IMR-90 (cell line): ENCODE measurements at regions not wholly inside any gene's neighbourhood (a gene's known extent, or its start where the extent isn't known, plus 50 kb on each side); places are given as distances from the start of the nearest gene placed in this dataset.
A peak's percentile ranks its signal among the peaks of the same experiment; 100 is the strongest.

Source experiments
- ATAC-seq: fragments of 200-7000 bp; cut with Tn5 transposase; 2 replicates; pipeline ENCODE4 v1.9.1; 2020; ENCODE audit warnings: low read depth, mild to moderate bottlenecking, moderate library complexity
- BruUV-seq: library from RNA; stranded (reverse); fragments of 400-500 nt; replicated peaks from 2 replicates; lab custom pipeline; 2021; lab: Mats Ljungman, UMichigan
- CTCF ChIA-PET: fragments of 300-600 bp; formaldehyde crosslinking; extraction: SDS; loops from one replicate; lab custom pipeline; 2021; ENCODE audit warnings: antibody characterized with exemption; lab: Yijun Ruan, JAX
- POLR2A ChIA-PET: fragments of 300-600 bp; sonication (Branson Sonifier 250); formaldehyde crosslinking; loops from one replicate; lab custom pipeline; 2022; ENCODE audit warnings: antibody characterized with exemption; ENCODE audit not compliant: unreplicated experiment; lab: Charles Lee
- DNase-seq: peaks from one replicate; pipeline ENCODE4 v3.0.0; 2013
- H2AFZ ChIP-seq: replicated peaks from 2 replicates; pipeline ENCODE3; 2013; ENCODE audit warnings: low read length, mild to moderate bottlenecking; ENCODE audit not compliant: poor library complexity
- H2AK5ac ChIP-seq: 2 replicates; pipeline ENCODE4 v1.6.1; 2013; ENCODE audit warnings: low read depth, low read length, inconsistent platforms
- H2AK9ac ChIP-seq: replicated peaks from 2 replicates; pipeline ENCODE3; 2013; ENCODE audit warnings: mild to moderate bottlenecking, low read depth, low read length, moderate library complexity; ENCODE audit not compliant: poor library complexity
- H2BK120ac ChIP-seq: 2 replicates; pipeline ENCODE4 v1.6.1; 2013; ENCODE audit warnings: low read depth, low read length, inconsistent platforms
- H2BK15ac ChIP-seq: 3 replicates; pipeline ENCODE4 v1.6.1; 2013; ENCODE audit warnings: low read depth, low read length, inconsistent platforms
- H2BK20ac ChIP-seq: 2 replicates; pipeline ENCODE4 v1.6.1; 2013; ENCODE audit warnings: low read depth, mild to moderate bottlenecking, inconsistent platforms, low read length, moderate library complexity
- H2BK5ac ChIP-seq: 2 replicates; pipeline ENCODE4 v1.6.1; 2013; ENCODE audit warnings: mild to moderate bottlenecking, low read depth, low read length, inconsistent platforms; ENCODE audit not compliant: poor library complexity, severe bottlenecking
- H3K14ac ChIP-seq: replicated peaks from 2 replicates; pipeline ENCODE4 v1.6.1; 2013; ENCODE audit warnings: low read depth, low read length, inconsistent platforms
- H3K18ac ChIP-seq: 2 replicates; pipeline ENCODE4 v1.6.1; 2013; ENCODE audit warnings: low read depth, low read length, control low read depth
- H3K23ac ChIP-seq: 2 replicates; pipeline ENCODE4 v1.6.1; 2013; ENCODE audit warnings: low read depth, low read length, inconsistent platforms
- H3K27ac ChIP-seq: 2 replicates; pipeline ENCODE4 v1.5.1; 2013; ENCODE audit warnings: mild to moderate bottlenecking, control low read depth, low read length; ENCODE audit not compliant: insufficient read depth
- H3K27me3 ChIP-seq: 2 replicates; pipeline ENCODE4 v1.6.1; 2013; ENCODE audit warnings: low read length; ENCODE audit not compliant: control insufficient read depth, insufficient read depth
- H3K36me3 ChIP-seq: 2 replicates; pipeline ENCODE4 v1.6.1; 2013; ENCODE audit warnings: low read length, mixed read lengths; ENCODE audit not compliant: control insufficient read depth, insufficient read depth
- H3K4ac ChIP-seq: 2 replicates; pipeline ENCODE4 v1.6.1; 2013; ENCODE audit warnings: low read depth, low read length, inconsistent platforms
- H3K4me1 ChIP-seq: 2 replicates; pipeline ENCODE4 v1.6.1; 2013; ENCODE audit warnings: low read length, mixed read lengths; ENCODE audit not compliant: control insufficient read depth, insufficient read depth
- H3K4me2 ChIP-seq: 2 replicates; pipeline ENCODE4 v1.6.1; 2013; ENCODE audit warnings: low read depth, mild to moderate bottlenecking, control low read depth, low read length, moderate library complexity
- H3K4me3 ChIP-seq: 2 replicates; pipeline ENCODE4 v1.5.1; 2013; ENCODE audit warnings: low read depth, mild to moderate bottlenecking, control low read depth, low read length, moderate library complexity; ENCODE audit not compliant: insufficient read depth
- H3K56ac ChIP-seq: 2 replicates; pipeline ENCODE4 v1.6.1; 2013; ENCODE audit warnings: low read length, inconsistent platforms; ENCODE audit not compliant: insufficient read depth; ENCODE audit errors: extremely low read depth
- H3K79me1 ChIP-seq, 2 experiments: 2 replicates each; pipeline ENCODE4 v1.6.1; 2013; ENCODE audit warnings: low read length in 2 of 2, inconsistent platforms in 1 of 2, low read depth in 1 of 2
- H3K9ac ChIP-seq: 2 replicates; pipeline ENCODE4 v1.6.1; 2013; ENCODE audit warnings: low read depth, low read length, control low read depth
- H3K9me1 ChIP-seq: 2 replicates; pipeline ENCODE4 v1.6.1; 2013; ENCODE audit warnings: low read length, inconsistent platforms; ENCODE audit not compliant: insufficient read depth
- H3K9me3 ChIP-seq: 2 replicates; pipeline ENCODE4 v1.6.1; 2013; ENCODE audit warnings: low read length; ENCODE audit not compliant: control insufficient read depth, insufficient read depth
- H4K20me1 ChIP-seq: 2 replicates; pipeline ENCODE4 v1.6.1; 2013; ENCODE audit warnings: low read length, inconsistent platforms; ENCODE audit not compliant: insufficient read depth
- H4K5ac ChIP-seq: 2 replicates; pipeline ENCODE4 v1.6.1; 2013; ENCODE audit warnings: mild to moderate bottlenecking, low read depth, low read length, control low read depth
- H4K8ac ChIP-seq, 2 experiments: 2 replicates each; pipeline ENCODE4 v1.6.1; 2013; ENCODE audit warnings: low read depth in 2 of 2, low read length in 2 of 2, control low read depth in 1 of 2, inconsistent platforms in 1 of 2
- H4K91ac ChIP-seq: 2 replicates; pipeline ENCODE4 v1.6.1; 2013; ENCODE audit warnings: low read depth, low read length, inconsistent platforms; ENCODE audit not compliant: insufficient read depth
- BHLHE40 ChIP-seq: fragments of 150-350 bp; IDR thresholded peaks from 2 replicates; pipeline ENCODE4 v1.6.1; 2016; ENCODE audit warnings: mild to moderate bottlenecking, low read depth, low read length
- CHD1 ChIP-seq: IDR thresholded peaks from 2 replicates; pipeline ENCODE4 v1.6.1; 2012; ENCODE audit warnings: low read depth, low read length, improper control_type of control experiment
- FOS ChIP-seq: fragments of 150-350 bp; IDR thresholded peaks from 2 replicates; pipeline ENCODE4 v1.6.1; 2016; ENCODE audit warnings: low read depth, low read length
- MAFK ChIP-seq: IDR thresholded peaks from 2 replicates; pipeline ENCODE4 v1.6.1; 2012; ENCODE audit warnings: low read depth, low read length, improper control_type of control experiment
- MXI1 ChIP-seq: IDR thresholded peaks from 2 replicates; pipeline ENCODE4 v1.6.1; 2012; ENCODE audit warnings: low read depth, mild to moderate bottlenecking, low read length, moderate library complexity, borderline replicate concordance
- NFE2L2 ChIP-seq: fragments of 150-350 bp; IDR thresholded peaks from 2 replicates; pipeline ENCODE4 v1.6.1; 2016; ENCODE audit warnings: low read depth, mild to moderate bottlenecking, low read length
- POLR2A ChIP-seq: IDR thresholded peaks from 2 replicates; pipeline ENCODE4 v1.6.1; 2012; ENCODE audit warnings: mild to moderate bottlenecking, low read depth, low read length
- RCOR1 ChIP-seq: IDR thresholded peaks from 2 replicates; pipeline ENCODE4 v1.6.1; 2012; ENCODE audit warnings: mild to moderate bottlenecking, low read length, improper control_type of control experiment; ENCODE audit not compliant: insufficient replicate concordance
- RFX5 ChIP-seq: IDR thresholded peaks from 2 replicates; pipeline ENCODE4 v1.8.0; 2012; ENCODE audit warnings: low read depth, mild to moderate bottlenecking, low read length, moderate library complexity
- SMC3 ChIP-seq: fragments of 150-350 bp; IDR thresholded peaks from 2 replicates; pipeline ENCODE4 v1.6.1; 2016; ENCODE audit warnings: low read depth, mild to moderate bottlenecking, antibody characterized with exemption, low read length, moderate library complexity
- WGBS, 2 experiments: methylation state at CpG; one replicate each; pipeline versions ENCODE4 v1.1.5 to v1.1.7; 2013; ENCODE audit warnings: missing lambda C conversion rate in 2 of 2; ENCODE audit not compliant: insufficient read length in 1 of 2; ENCODE audit errors: extremely low coverage in 2 of 2; 5-methylcytosine and 5-hydroxymethylcytosine counted together
- dilution Hi-C: fragments of 300-500 bp; cut with HindIII; formaldehyde crosslinking; loops from one replicate; pipeline ENCODE4 v1.14.3; 2018; ENCODE audit warnings: low sequenced_read_pairs; ENCODE audit not compliant: unreplicated experiment
- in situ Hi-C: fragments of 300-500 bp; cut with MboI; formaldehyde crosslinking; loops from 3 replicates; pipeline ENCODE4 v1.14.3; 2019; ENCODE audit warnings: low sequenced_read_pairs, inconsistent platforms, mixed read lengths
- intact Hi-C: fragments of 100-400 bp; cut with micrococcal nuclease; formaldehyde crosslinking; loops from 2 replicates; pipeline ENCODE4 v1.10.0; 2022
- TF ChIP-seq, protein P1 (sequence below): conservative IDR thresholded peaks from 2 replicates; pipeline ENCODE4 v1.5.1; 2012; ENCODE audit warnings: mild to moderate bottlenecking, low read depth, low read length, improper control_type of control experiment
- TF ChIP-seq, protein P2 (sequence below): fragments of 150-350 bp; IDR thresholded peaks from 2 replicates; pipeline ENCODE4 v1.6.1; 2017; ENCODE audit warnings: mild to moderate bottlenecking, antibody characterized with exemption, low read length, low read depth

DNA sequence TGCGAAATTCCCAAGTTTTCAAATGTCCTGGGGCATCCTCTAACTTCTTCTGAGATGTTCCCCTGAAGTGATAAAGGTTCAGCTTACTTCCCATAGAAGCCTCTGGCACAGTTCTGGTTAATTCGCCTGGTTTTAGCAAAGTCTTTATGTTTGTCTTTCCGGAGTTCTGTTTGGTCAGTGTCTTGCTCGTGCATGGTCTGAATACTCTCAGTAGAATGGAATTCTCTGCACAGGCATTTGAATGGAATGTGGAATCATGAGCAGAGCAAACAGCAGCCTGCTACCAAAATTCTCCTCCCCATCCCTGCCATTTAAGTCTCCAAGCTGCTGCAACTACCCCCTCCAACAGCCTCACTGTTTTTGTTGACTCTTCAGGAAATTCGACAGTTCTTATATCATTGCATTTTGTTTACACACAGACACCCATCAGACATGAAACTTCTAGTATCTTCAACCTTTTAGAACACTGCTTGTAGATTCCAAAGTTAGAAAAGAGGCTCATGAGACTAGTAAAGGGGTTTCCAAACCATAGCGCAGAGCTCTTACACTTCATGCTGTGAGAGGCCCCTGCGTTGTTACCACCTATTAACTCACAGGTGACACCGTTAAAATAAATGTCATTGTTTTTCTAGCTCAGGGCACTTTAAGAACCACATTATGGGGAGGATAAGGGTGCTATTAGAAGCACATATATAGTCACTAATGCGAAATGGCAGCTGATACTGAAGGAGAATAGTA lies 129.7 kb downstream of the PLCE1 start:
- Histone ChIP-seq H2BK15ac (peak overlapping the region; percentile 52; the same call in 2 of the 3 replicates), H4K91ac (peak overlapping the region; percentile 87), H2AK9ac (no peak overlapping the region), H3K18ac (peak overlapping the region; percentile 97), H2AK5ac (peak overlapping the region; percentile 65; the same call in 1 of the 2 replicates), H3K27ac (peak overlapping the region; percentile 90), H2AFZ (no peak overlapping the region), H2BK20ac (peak overlapping the region; percentile 96), H3K9me3 (no peaks in the 10 kb centered on the region), H3K4me1 (peaks cover 19% of the 10 kb centered on the region), H3K36me3 (no peaks in the 10 kb centered on the region), H3K79me1 (no peaks in the 10 kb centered on the region; a peak in 1 of 4 replicates), H3K23ac (peak overlapping the region; percentile 80), H2BK120ac (peak overlapping the region; percentile 95), H3K27me3 (no peaks in the 10 kb centered on the region), H4K8ac (peak overlapping the region; percentile 41 to 73), H4K5ac (peak overlapping the region; percentile 82), H3K14ac (peak overlapping the region; percentile 72), H3K4ac (peak overlapping the region; percentile 82), H2BK5ac (peak overlapping the region; percentile 85), H3K9ac (peak overlapping the region; percentile 26; the same call in 1 of the 2 replicates), H3K4me3 (no peak overlapping the region), H3K9me1 (peaks cover 6% of the 10 kb centered on the region), H3K56ac (peak overlapping the region; percentile 44; the same call in 1 of the 2 replicates), H3K4me2 (peak overlapping the region; percentile 74), H4K20me1 (no peaks in the 10 kb centered on the region)
- POLR2A ChIA-PET, result interaction anchor here (0.6 kb wide), 1 partner anchor 45 kb away, joined by 3 read pairs; no protein-coding TSS in a partner anchor
- peak; percentile 93 for DNase-seq
- no TSS peak for BruUV-seq
- TF ChIP-seq MAFK (no peak), POLR2A (no peak), MXI1 (no peak), SMC3 (no peak), BHLHE40 (peak; percentile 95), CHD1 (no peak), FOS (peak; percentile 57; the same call in 1 of the 2 replicates), RCOR1 (no peak), NFE2L2 (no peak), RFX5 (no peak)
- TF ChIP-seq, protein P1, sequence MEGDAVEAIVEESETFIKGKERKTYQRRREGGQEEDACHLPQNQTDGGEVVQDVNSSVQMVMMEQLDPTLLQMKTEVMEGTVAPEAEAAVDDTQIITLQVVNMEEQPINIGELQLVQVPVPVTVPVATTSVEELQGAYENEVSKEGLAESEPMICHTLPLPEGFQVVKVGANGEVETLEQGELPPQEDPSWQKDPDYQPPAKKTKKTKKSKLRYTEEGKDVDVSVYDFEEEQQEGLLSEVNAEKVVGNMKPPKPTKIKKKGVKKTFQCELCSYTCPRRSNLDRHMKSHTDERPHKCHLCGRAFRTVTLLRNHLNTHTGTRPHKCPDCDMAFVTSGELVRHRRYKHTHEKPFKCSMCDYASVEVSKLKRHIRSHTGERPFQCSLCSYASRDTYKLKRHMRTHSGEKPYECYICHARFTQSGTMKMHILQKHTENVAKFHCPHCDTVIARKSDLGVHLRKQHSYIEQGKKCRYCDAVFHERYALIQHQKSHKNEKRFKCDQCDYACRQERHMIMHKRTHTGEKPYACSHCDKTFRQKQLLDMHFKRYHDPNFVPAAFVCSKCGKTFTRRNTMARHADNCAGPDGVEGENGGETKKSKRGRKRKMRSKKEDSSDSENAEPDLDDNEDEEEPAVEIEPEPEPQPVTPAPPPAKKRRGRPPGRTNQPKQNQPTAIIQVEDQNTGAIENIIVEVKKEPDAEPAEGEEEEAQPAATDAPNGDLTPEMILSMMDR, result no peak
- TF ChIP-seq, protein P2, sequence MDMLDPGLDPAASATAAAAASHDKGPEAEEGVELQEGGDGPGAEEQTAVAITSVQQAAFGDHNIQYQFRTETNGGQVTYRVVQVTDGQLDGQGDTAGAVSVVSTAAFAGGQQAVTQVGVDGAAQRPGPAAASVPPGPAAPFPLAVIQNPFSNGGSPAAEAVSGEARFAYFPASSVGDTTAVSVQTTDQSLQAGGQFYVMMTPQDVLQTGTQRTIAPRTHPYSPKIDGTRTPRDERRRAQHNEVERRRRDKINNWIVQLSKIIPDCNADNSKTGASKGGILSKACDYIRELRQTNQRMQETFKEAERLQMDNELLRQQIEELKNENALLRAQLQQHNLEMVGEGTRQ, result no peak
- intact Hi-C loops, result loop anchor here (2.0 kb wide), 2 partner anchors 15 to 59 kb away; no protein-coding TSS in a partner anchor
- CTCF ChIA-PET, result interaction anchor here (0.7 to 1.4 kb wide), 3 partner anchors 191 to 202 kb away, joined by 3 read pairs; no protein-coding TSS in a partner anchor
- ATAC-seq, result peak; percentile 89
- in situ Hi-C loops, result no loop called here
- no CpG with 5 or more reads among the region's 9 CpGs for WGBS, 2 experiments
- dilution Hi-C loops, result no loop called here
